ENCODE measurements at regions not wholly inside any gene's neighbourhood (a gene's known extent, or its start where the extent isn't known, plus 50 kb on each side); places are given as distances from the start of the nearest gene placed in this dataset.

GRCh38 chr12:111190741-111191526, 178.0 kb downstream of the PHETA1 start (continued):
- no peak for TF ChIP-seq PRDM4 (tag by site-specific recombination; IDR thresholded peaks at IDR 0.05)
- TF ChIP-seq ZNF302 (tag by site-specific recombination; IDR thresholded peaks at IDR 0.05; ENCODE audit: low read depth) = no peak
- TF ChIP-seq ZNF23 (tag by site-specific recombination; IDR thresholded peaks at IDR 0.05; ENCODE audit: borderline replicate concordance) = no peak
- TF ChIP-seq ZNF138 (tag by site-specific recombination; IDR thresholded peaks at IDR 0.05; ENCODE audit: borderline replicate concordance) = peak; percentile 36; the same call in 1 of the 2 replicates
- no peak for TF ChIP-seq EGR2 (tag by site-specific recombination; IDR thresholded peaks at IDR 0.05; ENCODE audit: low read depth)
- peak; percentile 85; the same call in 1 of the 2 replicates for TF ChIP-seq ZNF560 (tag by site-specific recombination; IDR thresholded peaks at IDR 0.05; ENCODE audit: borderline replicate concordance)
- TF ChIP-seq ZNF121 (tag by site-specific recombination; IDR thresholded peaks at IDR 0.05) = 0 out of 2 replicates have a peak, but pooled peaks have one; percentile 21
- no peak for TF ChIP-seq PATZ1 (tag by site-specific recombination; IDR thresholded peaks at IDR 0.05)
- peak; percentile 80; the same call in 1 of the 2 replicates for TF ChIP-seq ZNF530 (tag by site-specific recombination; IDR thresholded peaks at IDR 0.05; ENCODE audit: low read depth)
- TF ChIP-seq ZNF394 (tag by site-specific recombination; IDR thresholded peaks at IDR 0.05; ENCODE audit: borderline replicate concordance) = peak; percentile 96
- 0 out of 2 replicates have a peak, but pooled peaks have one; percentile 24 for TF ChIP-seq ZFP37 (tag by site-specific recombination; IDR thresholded peaks at IDR 0.05)
- no peak for TF ChIP-seq RBAK (tag by site-specific recombination; IDR thresholded peaks at IDR 0.05)
- TF ChIP-seq ZNF202 (tag by site-specific recombination; IDR thresholded peaks at IDR 0.05; ENCODE audit: borderline replicate concordance) = peak; percentile 91; the same call in 1 of the 2 replicates
- TF ChIP-seq ZBTB8A (tag by site-specific recombination; IDR thresholded peaks at IDR 0.05) = peak; percentile 72
- no peak for TF ChIP-seq ZNF830 (tag by site-specific recombination; IDR thresholded peaks at IDR 0.05; ENCODE audit: low read depth)
- peak; percentile 92 for TF ChIP-seq ZNF518A (tag by site-specific recombination; conservative IDR thresholded peaks at IDR 0.05; ENCODE audit: low read depth)
- TF ChIP-seq PRDM10 (tag by site-specific recombination; IDR thresholded peaks at IDR 0.05) = no peak
- 0 out of 2 replicates have a peak, but pooled peaks have one; percentile 54 for TF ChIP-seq ZNF19 (tag by site-specific recombination; IDR thresholded peaks at IDR 0.05; ENCODE audit: low read depth)
- TF ChIP-seq ZNF629 (tag by site-specific recombination; IDR thresholded peaks at IDR 0.05) = peak; percentile 51; the same call in 1 of the 2 replicates
- peak; percentile 86 for TF ChIP-seq ZNF433 (tag by site-specific recombination; IDR thresholded peaks at IDR 0.05; ENCODE audit: low read depth)
- peak; percentile 68; the same call in 1 of the 2 replicates for TF ChIP-seq ZNF791 (tag by site-specific recombination; IDR thresholded peaks at IDR 0.05)
- TF ChIP-seq OSR2 (tag by site-specific recombination; IDR thresholded peaks at IDR 0.05) = no peak
- TF ChIP-seq ZNF664 (tag by site-specific recombination; IDR thresholded peaks at IDR 0.05) = peak; percentile 45; the same call in 1 of the 2 replicates
- TF ChIP-seq ZNF266 (tag by site-specific recombination; IDR thresholded peaks at IDR 0.05; ENCODE audit: low read depth) = peak; percentile 90
- TF ChIP-seq ZNF501 (tag by site-specific recombination; IDR thresholded peaks at IDR 0.05) = 0 out of 2 replicates have a peak, but pooled peaks have one; percentile 50
- peak; percentile 45; the same call in 1 of the 2 replicates for TF ChIP-seq ZFP3 (tag by site-specific recombination; IDR thresholded peaks at IDR 0.05; ENCODE audit: low read depth)

All from HEK293 (cell line).